ENCODE measurements at regions not wholly inside any gene's neighbourhood (a gene's known extent, or its start where the extent isn't known, plus 50 kb on each side); places are given as distances from the start of the nearest gene placed in this dataset.

DNA sequence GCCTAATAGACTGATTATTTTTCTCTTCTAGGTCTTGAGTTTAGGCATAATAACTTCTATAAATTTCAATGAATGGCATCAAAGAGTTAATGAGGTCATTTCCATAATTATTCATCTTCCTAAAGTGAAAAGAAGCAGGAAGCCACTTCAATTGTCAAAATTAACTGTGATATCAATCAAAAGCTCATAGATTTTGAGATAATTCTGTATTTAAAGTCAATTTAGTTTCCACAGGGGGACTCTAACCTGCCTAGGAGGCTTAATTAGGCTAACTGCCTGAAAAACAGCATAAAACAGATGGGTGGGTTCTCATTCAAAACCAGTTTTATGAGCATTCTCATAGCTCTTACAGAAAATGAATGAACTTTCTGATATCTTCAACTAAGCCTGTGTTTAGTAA is 177.8 kb downstream of the OTOL1 start:
- TF ChIP-seq CTCF (IDR thresholded peaks at IDR 0.05) (no peak), POLR2A (IDR thresholded peaks at IDR 0.05) (no peak), POLR2AphosphoS5 (IDR thresholded peaks at IDR 0.05) (no peak), EP300 (IDR thresholded peaks at IDR 0.05) (no peak)

Data from gastroesophageal sphincter (tissue), 3 donors.